GM19328 (cell line): ENCODE measurements at regions not wholly inside any gene's neighbourhood (a gene's known extent, or its start where the extent isn't known, plus 50 kb on each side); places are given as distances from the start of the nearest gene placed in this dataset.
"Not testable (repeated sequence)": the region's sequence is repeated elsewhere in the genome, so short reads cannot be mapped to it uniquely, and the experiment has no call there.

ENCODE experiments used
- ATAC-seq: cut with Tn5 transposase; IDR thresholded peaks from one replicate; pipeline ENCODE4 v1.9.1; 2021; ENCODE audit warnings: mild to moderate bottlenecking, moderate library complexity; ENCODE audit not compliant: unreplicated experiment

- not testable (repeated sequence) for ATAC-seq
Observed at GRCh38 chr7:13124629-13125028, 437.2 kb downstream of the ARL4A start.

GRCh38 chr7:13126347-13126746 lies 438.9 kb downstream of the ARL4A start:
- no peak for ATAC-seq

GRCh38 chr7:13130321-13130720 lies 442.9 kb downstream of the ARL4A start:
- ATAC-seq = no peak

GRCh38 chr7:13130906-13131305 lies 443.5 kb downstream of the ARL4A start:
- not testable (repeated sequence) for ATAC-seq

GRCh38 chr7:13132314-13132713 lies 444.9 kb downstream of the ARL4A start:
- no peak for ATAC-seq

- not testable (repeated sequence) for ATAC-seq
Observed at GRCh38 chr7:13136345-13136744, 448.9 kb downstream of the ARL4A start.

GRCh38 chr7:13139436-13139835 lies 452.0 kb downstream of the ARL4A start:
- ATAC-seq = no peak

GRCh38 chr7:13144673-13145072 lies 457.2 kb downstream of the ARL4A start:
- ATAC-seq = no peak

- no peak for ATAC-seq
Observed at GRCh38 chr7:13148548-13148947, 461.1 kb downstream of the ARL4A start.

GRCh38 chr7:13151978-13152377 lies 464.5 kb downstream of the ARL4A start:
- no peak for ATAC-seq

- ATAC-seq = no peak
Observed at GRCh38 chr7:13152755-13153154, 465.3 kb downstream of the ARL4A start.

- ATAC-seq = no peak
Observed at GRCh38 chr7:13153266-13153665, 465.8 kb downstream of the ARL4A start.

- no peak for ATAC-seq
Observed at GRCh38 chr7:13153742-13154141, 466.3 kb downstream of the ARL4A start.

GRCh38 chr7:13155188-13155587 lies 467.8 kb downstream of the ARL4A start:
- no peak for ATAC-seq

- no peak for ATAC-seq
Observed at GRCh38 chr7:13159003-13159402, 471.6 kb downstream of the ARL4A start.

- ATAC-seq = no peak
Observed at GRCh38 chr7:13159467-13160184, 472.2 kb downstream of the ARL4A start.

- ATAC-seq = no peak
Observed at GRCh38 chr7:13161125-13161524, 473.7 kb downstream of the ARL4A start.

- no peak for ATAC-seq
Observed at GRCh38 chr7:13165854-13166253, 478.4 kb downstream of the ARL4A start.

- ATAC-seq = no peak
Observed at GRCh38 chr7:13166801-13167200, 479.4 kb downstream of the ARL4A start.

- ATAC-seq = no peak
Observed at GRCh38 chr7:13169356-13169755, 481.9 kb downstream of the ARL4A start.

GRCh38 chr7:13174991-13175390 lies 487.6 kb downstream of the ARL4A start:
- no peak for ATAC-seq

- ATAC-seq = no peak
Observed at GRCh38 chr7:13179011-13179582, 491.7 kb downstream of the ARL4A start.
